DND-41 (cell line): ENCODE measurements at regions not wholly inside any gene's neighbourhood (a gene's known extent, or its start where the extent isn't known, plus 50 kb on each side); places are given as distances from the start of the nearest gene placed in this dataset.

Experiments
- ATAC-seq: fragments of 200-7000 bp; cut with Tn5 transposase; 3 replicates; pipeline ENCODE4 v1.9.1; 2021; ENCODE audit warnings: low read depth; ENCODE audit not compliant: insufficient read depth
- DNase-seq: peaks from one replicate; pipeline ENCODE4 v3.0.0-alpha.2; 2020
- H2AFZ ChIP-seq: 2 replicates; pipeline ENCODE4 v1.6.0; 2012; ENCODE audit warnings: low read depth, low read length
- H3K27ac ChIP-seq: 2 replicates; pipeline ENCODE4 v1.5.1; 2012; ENCODE audit warnings: low read length, inconsistent platforms
- H3K27me3 ChIP-seq: fragments of 200-600 bp; sonication (generic); 2 replicates; pipeline ENCODE4 v1.6.0; 2012; ENCODE audit warnings: low read length, mild to moderate bottlenecking, inconsistent platforms; ENCODE audit not compliant: insufficient read depth, poor library complexity
- H3K36me3 ChIP-seq: 2 replicates; pipeline ENCODE4 v1.5.1; 2012; ENCODE audit warnings: low read length, inconsistent platforms; ENCODE audit not compliant: insufficient read depth
- H3K4me1 ChIP-seq: 2 replicates; pipeline ENCODE4 v1.5.1; 2012; ENCODE audit warnings: mild to moderate bottlenecking, low read length; ENCODE audit not compliant: insufficient read depth
- H3K4me2 ChIP-seq: 2 replicates; pipeline ENCODE4 v1.6.0; 2012; ENCODE audit warnings: mild to moderate bottlenecking, moderate library complexity, low read length, inconsistent platforms; ENCODE audit not compliant: insufficient read depth
- H3K4me3 ChIP-seq, 2 experiments: fragments of 200-600 bp in 1 of 2; shearing (Covaris generic) in 1 of 2; 2 replicates each; pipeline ENCODE4 v1.5.1; 2012 to 2016; ENCODE audit warnings: inconsistent platforms in 2 of 2, low read length in 2 of 2, mild to moderate bottlenecking in 2 of 2, low read depth in 1 of 2, moderate library complexity in 1 of 2
- H3K79me2 ChIP-seq: 2 replicates; pipeline ENCODE4 v1.6.0; 2012; ENCODE audit warnings: low read length, inconsistent platforms; ENCODE audit not compliant: insufficient read depth
- H3K9ac ChIP-seq: 2 replicates; pipeline ENCODE4 v1.6.0; 2012; ENCODE audit warnings: low read depth, mild to moderate bottlenecking, inconsistent platforms, low read length, moderate library complexity
- H3K9me3 ChIP-seq: 2 replicates; pipeline ENCODE4 v1.5.1; 2012; ENCODE audit warnings: low read length, moderate library complexity, mild to moderate bottlenecking, inconsistent platforms; ENCODE audit not compliant: insufficient read depth, severe bottlenecking
- H4K20me1 ChIP-seq: 2 replicates; pipeline ENCODE4 v1.6.0; 2012; ENCODE audit warnings: low read length; ENCODE audit not compliant: insufficient read depth
- EZH2 ChIP-seq: IDR thresholded peaks from 3 replicates; pipeline ENCODE4 v1.6.1; 2012; ENCODE audit warnings: borderline replicate concordance, low read depth, mild to moderate bottlenecking, moderate library complexity, low read length, inconsistent platforms; ENCODE audit not compliant: severe bottlenecking
- TF ChIP-seq, protein P1 (sequence below): IDR thresholded peaks from 2 replicates; pipeline ENCODE4 v1.5.1; 2012; ENCODE audit warnings: borderline replicate concordance, low read length, moderate library complexity, mild to moderate bottlenecking; ENCODE audit not compliant: poor library complexity, severe bottlenecking; ENCODE audit errors: extremely low read depth

DNA sequence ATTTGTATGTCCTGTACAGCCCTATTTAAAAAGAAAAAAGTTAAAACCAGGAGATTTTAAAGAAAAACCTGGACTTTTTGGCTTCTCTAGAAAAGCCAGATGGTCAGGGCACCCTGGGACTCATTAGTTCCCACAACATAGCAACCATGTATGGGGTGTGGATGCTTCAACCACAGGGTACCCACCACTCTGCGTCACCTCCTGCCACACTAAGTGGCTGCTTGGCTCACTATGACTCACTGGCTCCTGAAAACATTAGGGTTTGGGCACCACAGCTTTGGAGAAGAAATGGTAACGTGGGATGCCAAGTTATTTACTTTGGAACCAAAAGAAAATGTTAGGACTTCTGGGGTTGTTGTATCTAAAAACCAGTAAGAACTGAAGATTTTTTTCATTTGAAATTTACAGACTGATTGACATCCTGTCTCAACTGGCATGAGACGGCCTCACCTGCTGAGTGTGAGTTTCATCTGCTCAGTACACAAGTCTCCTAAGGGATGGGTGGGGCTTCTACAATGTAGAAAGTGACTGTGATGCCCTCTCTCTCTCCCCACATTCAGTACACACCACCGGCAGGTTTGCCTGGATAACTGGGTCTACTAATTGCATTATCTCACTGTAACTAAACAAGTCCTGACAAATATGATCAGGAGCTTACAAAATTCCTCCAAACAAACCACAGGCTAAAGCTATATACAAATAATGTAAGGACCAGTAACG, 103.9 kb downstream of the ESM1 start:
- H4K20me1 ChIP-seq: no peaks in the 10 kb centered on the region
- no peaks in the 10 kb centered on the region for H3K79me2 ChIP-seq
- H3K4me3 ChIP-seq: no peak overlapping the region
- no peaks in the 10 kb centered on the region for H3K4me1 ChIP-seq
- H3K4me2 ChIP-seq: no peak overlapping the region
- ATAC-seq: no peak
- H3K27ac ChIP-seq: no peak overlapping the region
- DNase-seq: no peak
- peaks cover 8% of the 10 kb centered on the region for H3K27me3 ChIP-seq
- H2AFZ ChIP-seq: no peak overlapping the region
- no peaks in the 10 kb centered on the region for H3K9me3 ChIP-seq
- no peaks in the 10 kb centered on the region for H3K36me3 ChIP-seq
- H3K9ac ChIP-seq: no peak overlapping the region
- no peak for TF ChIP-seq EZH2
- TF ChIP-seq, protein P1, sequence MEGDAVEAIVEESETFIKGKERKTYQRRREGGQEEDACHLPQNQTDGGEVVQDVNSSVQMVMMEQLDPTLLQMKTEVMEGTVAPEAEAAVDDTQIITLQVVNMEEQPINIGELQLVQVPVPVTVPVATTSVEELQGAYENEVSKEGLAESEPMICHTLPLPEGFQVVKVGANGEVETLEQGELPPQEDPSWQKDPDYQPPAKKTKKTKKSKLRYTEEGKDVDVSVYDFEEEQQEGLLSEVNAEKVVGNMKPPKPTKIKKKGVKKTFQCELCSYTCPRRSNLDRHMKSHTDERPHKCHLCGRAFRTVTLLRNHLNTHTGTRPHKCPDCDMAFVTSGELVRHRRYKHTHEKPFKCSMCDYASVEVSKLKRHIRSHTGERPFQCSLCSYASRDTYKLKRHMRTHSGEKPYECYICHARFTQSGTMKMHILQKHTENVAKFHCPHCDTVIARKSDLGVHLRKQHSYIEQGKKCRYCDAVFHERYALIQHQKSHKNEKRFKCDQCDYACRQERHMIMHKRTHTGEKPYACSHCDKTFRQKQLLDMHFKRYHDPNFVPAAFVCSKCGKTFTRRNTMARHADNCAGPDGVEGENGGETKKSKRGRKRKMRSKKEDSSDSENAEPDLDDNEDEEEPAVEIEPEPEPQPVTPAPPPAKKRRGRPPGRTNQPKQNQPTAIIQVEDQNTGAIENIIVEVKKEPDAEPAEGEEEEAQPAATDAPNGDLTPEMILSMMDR: no peak

DNA sequence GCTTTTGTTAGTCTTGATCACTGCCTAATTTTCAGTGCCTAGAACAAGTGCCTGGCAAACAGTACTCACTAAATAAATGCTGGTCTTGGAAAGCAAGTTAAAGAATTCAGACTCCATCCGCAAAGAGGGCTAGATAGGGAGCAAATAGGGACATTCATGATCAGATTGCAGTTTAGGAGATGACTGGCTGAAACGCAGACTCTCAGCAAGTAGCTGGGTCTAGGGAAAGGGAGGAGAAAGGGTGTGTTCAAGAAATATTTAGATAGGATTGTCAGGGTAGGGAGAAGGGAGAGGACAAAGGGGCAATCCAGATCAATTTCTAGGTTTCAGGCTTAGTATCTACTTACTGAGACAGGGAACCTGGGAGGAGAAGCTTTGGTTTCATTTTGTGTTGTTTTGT, 108.4 kb downstream of the ESM1 start:
- Histone ChIP-seq H4K20me1 (no peaks in the 10 kb centered on the region), H3K9me3 (no peaks in the 10 kb centered on the region), H2AFZ (no peak overlapping the region), H3K36me3 (no peaks in the 10 kb centered on the region), H3K9ac (no peak overlapping the region), H3K4me3 (no peak overlapping the region), H3K27ac (no peak overlapping the region), H3K4me1 (no peaks in the 10 kb centered on the region), H3K27me3 (peaks cover 18% of the 10 kb centered on the region), H3K79me2 (no peaks in the 10 kb centered on the region), H3K4me2 (no peak overlapping the region)
- DNase-seq (no peak), ATAC-seq (no peak)
- no peak for TF ChIP-seq EZH2
- TF ChIP-seq, protein P1: no peak

GRCh38 chr5:54876556-54876955, 108.8 kb downstream of the ESM1 start:
- H3K79me2 ChIP-seq: no peaks in the 10 kb centered on the region
- no peak overlapping the region for H2AFZ ChIP-seq
- H3K9ac ChIP-seq: no peak overlapping the region
- TF ChIP-seq EZH2: no peak
- TF ChIP-seq, protein P1: no peak
- no peaks in the 10 kb centered on the region for H3K4me1 ChIP-seq
- ATAC-seq (no peak), DNase-seq (no peak)
- no peaks in the 10 kb centered on the region for H4K20me1 ChIP-seq
- peaks cover 18% of the 10 kb centered on the region for H3K27me3 ChIP-seq
- H3K4me3 ChIP-seq: no peak overlapping the region
- H3K4me2 ChIP-seq: no peak overlapping the region
- no peaks in the 10 kb centered on the region for H3K36me3 ChIP-seq
- no peak overlapping the region for H3K27ac ChIP-seq
- H3K9me3 ChIP-seq: no peaks in the 10 kb centered on the region
